H1 (cell line): ENCODE measurements at regions not wholly inside any gene's neighbourhood (a gene's known extent, or its start where the extent isn't known, plus 50 kb on each side); places are given as distances from the start of the nearest gene placed in this dataset.

Source experiments
- CTCF ChIA-PET: fragments of 300-600 bp; sonication (Branson Sonifier 250); formaldehyde crosslinking; loops from one replicate; lab custom pipeline; 2021; ENCODE audit not compliant: partially characterized antibody; lab: Charles Lee
- POLR2A ChIA-PET: fragments of 300-600 bp; sonication (Branson Sonifier 250); formaldehyde crosslinking; loops from one replicate; lab custom pipeline; 2021; ENCODE audit warnings: inconsistent platforms; ENCODE audit not compliant: partially characterized antibody; lab: Charles Lee
- DNase-seq, 2 experiments: peaks; one replicate each; pipeline versions ENCODE4 v3.0.0 to v3.0.0-alpha.2; 2010 to 2022; ENCODE audit warnings: low spot score in 2 of 2, low read depth in 1 of 2, mixed read lengths in 1 of 2
- FAIRE-seq: peaks from 2 replicates; lab custom pipeline; 2011; peaks lifted over from hg19 to GRCh38; lab: Jason Lieb, UNC
- H2AFZ ChIP-seq: 2 replicates; pipeline ENCODE4 v1.8.1; 2012; ENCODE audit warnings: low read length, inconsistent platforms
- H2AK5ac ChIP-seq: 2 replicates; pipeline ENCODE4 v1.6.1; 2013; ENCODE audit warnings: low read depth, low read length
- H2BK120ac ChIP-seq: replicated peaks from 2 replicates; pipeline ENCODE3; 2013; ENCODE audit warnings: low read depth, low read length, inconsistent platforms
- H2BK12ac ChIP-seq: 2 replicates; pipeline ENCODE4 v1.6.1; 2013; ENCODE audit warnings: low read depth, low read length
- H2BK15ac ChIP-seq: 2 replicates; pipeline ENCODE4 v1.6.1; 2013; ENCODE audit warnings: low read length
- H2BK20ac ChIP-seq: 2 replicates; pipeline ENCODE4 v1.6.1; 2013; ENCODE audit warnings: low read length
- H2BK5ac ChIP-seq: 2 replicates; pipeline ENCODE4 v1.6.1; 2013; ENCODE audit warnings: low read depth, low read length
- H3K14ac ChIP-seq: 2 replicates; pipeline ENCODE4 v1.6.1; 2013; ENCODE audit warnings: inconsistent platforms; ENCODE audit not compliant: insufficient read length
- H3K18ac ChIP-seq: 2 replicates; pipeline ENCODE4 v1.6.1; 2013; ENCODE audit warnings: low read length; ENCODE audit errors: extremely low read depth
- H3K23ac ChIP-seq: 2 replicates; pipeline ENCODE4 v1.6.1; 2013; ENCODE audit warnings: inconsistent platforms; ENCODE audit not compliant: insufficient read length
- H3K23me2 ChIP-seq: 2 replicates; pipeline ENCODE4 v1.6.1; 2013; ENCODE audit warnings: low read depth, low read length
- H3K27ac ChIP-seq: 2 replicates; pipeline ENCODE4 v1.6.1; 2011; ENCODE audit warnings: low read depth, low read length, inconsistent platforms
- H3K27me3 ChIP-seq, 4 experiments: replicated peaks in 1 of 4; 1 replicate in 1 of 4; 2 replicates in 3 of 4; pipeline versions ENCODE4 v1.6.1 to v1.8.1; 2011 to 2013; ENCODE audit warnings: low read length in 3 of 4, mild to moderate bottlenecking in 3 of 4, inconsistent platforms in 2 of 4, mixed read lengths in 2 of 4, moderate library complexity in 1 of 4; ENCODE audit not compliant: control insufficient read depth in 3 of 4, insufficient read depth in 3 of 4; ENCODE audit errors: extremely low read depth in 1 of 4
- H3K36me3 ChIP-seq, 4 experiments: 2 replicates each; pipeline versions ENCODE4 v1.6.1 to v1.8.1; 2011 to 2013; ENCODE audit warnings: mild to moderate bottlenecking in 4 of 4, low read length in 3 of 4, moderate library complexity in 2 of 4, control low read depth in 1 of 4, inconsistent platforms in 1 of 4; ENCODE audit not compliant: insufficient read depth in 4 of 4, control insufficient read depth in 2 of 4
- H3K4ac ChIP-seq: replicated peaks from 2 replicates; pipeline ENCODE3; 2013; ENCODE audit warnings: low read length, low read depth, mixed read lengths, inconsistent platforms; ENCODE audit not compliant: insufficient read length
- H3K4me1 ChIP-seq, 4 experiments: replicated peaks in 1 of 4; 1 replicate in 1 of 4; 2 replicates in 3 of 4; pipeline versions ENCODE4 v1.6.1 to v1.8.1; 2011 to 2013; ENCODE audit warnings: low read length in 3 of 4, inconsistent platforms in 2 of 4, mixed read lengths in 1 of 4; ENCODE audit not compliant: insufficient read depth in 4 of 4, control insufficient read depth in 3 of 4
- H3K4me2 ChIP-seq, 2 experiments: 2 replicates each; pipeline versions ENCODE4 v1.6.1 to v1.8.1; 2011 to 2013; ENCODE audit warnings: low read depth in 2 of 2, low read length in 2 of 2, control low read depth in 1 of 2, inconsistent platforms in 1 of 2, mild to moderate bottlenecking in 1 of 2; ENCODE audit not compliant: insufficient read depth in 1 of 2
- H3K4me3 ChIP-seq, 4 experiments: fragments of 200-600, 300-600 bp in 1 of 4; sonication (generic), shearing (Covaris generic), sonication (Bioruptor Twin) in 1 of 4; 2 replicates each; pipeline versions ENCODE4 v1.5.1 to v1.8.1; 2011 to 2016; ENCODE audit warnings: low read length in 4 of 4, low read depth in 3 of 4, control low read depth in 2 of 4, inconsistent platforms in 2 of 4, mild to moderate bottlenecking in 2 of 4, mixed read lengths in 1 of 4, moderate library complexity in 1 of 4; ENCODE audit not compliant: insufficient read depth in 2 of 4; ENCODE audit errors: extremely low read depth in 1 of 4
- H3K56ac ChIP-seq: replicated peaks from 2 replicates; pipeline ENCODE3; 2013; ENCODE audit warnings: low read depth, mild to moderate bottlenecking, mixed read lengths, low read length, inconsistent platforms; ENCODE audit not compliant: insufficient read length
- H3K79me1 ChIP-seq: 2 replicates; pipeline ENCODE4 v1.6.1; 2013; ENCODE audit warnings: low read depth, low read length, control low read depth
- H3K79me2 ChIP-seq, 2 experiments: 2 replicates each; pipeline versions ENCODE4 v1.6.1 to v1.8.1; 2012 to 2013; ENCODE audit warnings: low read length in 2 of 2, mild to moderate bottlenecking in 2 of 2, inconsistent platforms in 1 of 2; ENCODE audit not compliant: insufficient read depth in 2 of 2, control insufficient read depth in 1 of 2
- H3K9ac ChIP-seq, 4 experiments: replicated peaks in 1 of 4; 1 replicate in 1 of 4; 2 replicates in 3 of 4; pipeline versions ENCODE4 v1.6.1 to v1.8.1; 2011 to 2013; ENCODE audit warnings: low read depth in 3 of 4, low read length in 3 of 4, control low read depth in 2 of 4, mild to moderate bottlenecking in 2 of 4, moderate library complexity in 2 of 4, inconsistent platforms in 1 of 4; ENCODE audit errors: extremely low read depth in 1 of 4
- H3K9me3 ChIP-seq, 2 experiments: 2 replicates each; pipeline versions ENCODE4 v1.6.1 to v1.8.1; 2012 to 2013; ENCODE audit warnings: mild to moderate bottlenecking in 2 of 2, moderate library complexity in 2 of 2, control low read depth in 1 of 2, inconsistent platforms in 1 of 2, low read depth in 1 of 2, low read length in 1 of 2, mixed read lengths in 1 of 2; ENCODE audit not compliant: insufficient read depth in 2 of 2
- H4K20me1 ChIP-seq, 2 experiments: replicated peaks in 1 of 2; 2 replicates each; pipeline versions ENCODE3 to v1.8.1; 2011 to 2013; ENCODE audit warnings: inconsistent platforms in 2 of 2, low read length in 2 of 2, mild to moderate bottlenecking in 1 of 2; ENCODE audit not compliant: insufficient read depth in 2 of 2, control insufficient read depth in 1 of 2
- H4K5ac ChIP-seq: 2 replicates; pipeline ENCODE4 v1.6.1; 2013; ENCODE audit warnings: low read length, low read depth, mixed read lengths, inconsistent platforms; ENCODE audit not compliant: insufficient read length
- H4K8ac ChIP-seq: 2 replicates; pipeline ENCODE4 v1.8.0; 2013; ENCODE audit warnings: mild to moderate bottlenecking, moderate library complexity, low read length, inconsistent platforms; ENCODE audit not compliant: insufficient read depth; ENCODE audit errors: extremely low read depth
- H4K91ac ChIP-seq: replicated peaks from 2 replicates; pipeline ENCODE3; 2013; ENCODE audit warnings: low read length, mixed read lengths, inconsistent platforms; ENCODE audit not compliant: insufficient read length
- CTCF ChIP-seq, 3 experiments: IDR thresholded peaks; 1 replicate in 2 of 3; 2 replicates in 1 of 3; pipeline versions ENCODE4 v1.5.1 to v1.6.1; 2011; ENCODE audit warnings: low read length in 3 of 3, mild to moderate bottlenecking in 3 of 3, inconsistent platforms in 2 of 3, low read depth in 1 of 3, moderate library complexity in 1 of 3; ENCODE audit not compliant: insufficient read depth in 1 of 3; ENCODE audit errors: control extremely low read depth in 1 of 3
- E2F6 ChIP-seq: IDR thresholded peaks from 2 replicates; pipeline ENCODE4 v1.6.1; 2012; ENCODE audit warnings: inconsistent platforms
- FOSL1 ChIP-seq: IDR thresholded peaks from 2 replicates; pipeline ENCODE4 v1.6.1; 2011; ENCODE audit warnings: mild to moderate bottlenecking, low read depth, low read length, moderate library complexity; ENCODE audit not compliant: insufficient read depth
- KDM1A ChIP-seq: fragments of 200-600, 300-600 bp; sonication (generic); IDR thresholded peaks from 2 replicates; pipeline ENCODE4 v1.7.1; 2016; ENCODE audit warnings: mild to moderate bottlenecking, low read length, borderline replicate concordance
- KDM5A ChIP-seq: fragments of 200-600 bp; IDR thresholded peaks from 2 replicates; pipeline ENCODE4 v1.7.1; 2012; ENCODE audit warnings: mild to moderate bottlenecking, low read length, inconsistent platforms, mixed read lengths
- RFX5 ChIP-seq: IDR thresholded peaks from 2 replicates; pipeline ENCODE4 v1.6.1; 2011; ENCODE audit warnings: low read depth, low read length, improper control_type of control experiment, borderline replicate concordance
- SUZ12 ChIP-seq: fragments of 200-600 bp; sonication (generic); IDR thresholded peaks from 2 replicates; pipeline ENCODE4 v1.6.1; 2012; ENCODE audit warnings: mild to moderate bottlenecking, inconsistent platforms, low read length, moderate library complexity, mixed read lengths
- TAF1 ChIP-seq: IDR thresholded peaks from 2 replicates; pipeline ENCODE4 v1.6.1; 2011; ENCODE audit warnings: mild to moderate bottlenecking, low read depth, low read length
- WGBS, 2 experiments: shearing (Covaris generic) in 1 of 2; methylation state at CpG; one replicate each; pipeline versions ENCODE4 v1.1.6 to v1.1.7; 2013 to 2015; ENCODE audit warnings: low lambda C conversion rate in 2 of 2, mixed read lengths in 2 of 2, inconsistent platforms in 1 of 2, low coverage in 1 of 2, missing lambda C conversion rate in 1 of 2; ENCODE audit not compliant: insufficient replicate concordance in 2 of 2, insufficient coverage in 1 of 2, insufficient read length in 1 of 2; ENCODE audit errors: extremely low coverage in 1 of 2, missing lambda C conversion rate in 1 of 2; 5-methylcytosine and 5-hydroxymethylcytosine counted together

- H3K23me2 ChIP-seq = no peaks in the 10 kb centered on the region
- no peak overlapping the region for H2BK20ac ChIP-seq
- peaks cover 0 to 7% (median 0%) of the 10 kb centered on the region in 4 experiments; a peak in 2 of 8 replicates for H3K36me3 ChIP-seq
- POLR2A ChIA-PET = interaction anchor here (0.8 to 1.7 kb wide), 2 partner anchors 11 to 34 kb away, joined by 3 to 5 read pairs; no protein-coding TSS in a partner anchor
- no peak overlapping the region for H2BK5ac ChIP-seq
- H3K4ac ChIP-seq = no peak overlapping the region
- H4K5ac ChIP-seq = no peak overlapping the region
- H3K4me1 ChIP-seq = no peaks in the 10 kb centered on the region
- no peak overlapping the region for H3K56ac ChIP-seq
- H3K4me3 ChIP-seq = no peak overlapping the region
- FAIRE-seq (no peak), DNase-seq (no peak)
- no peaks in the 10 kb centered on the region for H3K79me2 ChIP-seq
- H4K91ac ChIP-seq = no peak overlapping the region
- WGBS, 2 experiments = 94% methylated on average over 13 of the region's 13 CpGs; no CpG with 5 or more reads in 1 of the 2 experiments
- H4K8ac ChIP-seq = no peak overlapping the region
- no peaks in the 10 kb centered on the region for H3K79me1 ChIP-seq
- no peaks in the 10 kb centered on the region for H3K27me3 ChIP-seq
- H3K27ac ChIP-seq = no peak overlapping the region
- H3K9ac ChIP-seq = no peak overlapping the region
- H3K23ac ChIP-seq = no peak overlapping the region
- H2BK12ac ChIP-seq = no peak overlapping the region
- no peak overlapping the region for H2AK5ac ChIP-seq
- no peak overlapping the region for H3K14ac ChIP-seq
- H2BK120ac ChIP-seq = no peak overlapping the region
- no peak overlapping the region for H3K18ac ChIP-seq
- CTCF ChIA-PET = interaction anchor here (0.6 to 1.5 kb wide), 3 partner anchors 12 to 224 kb away, joined by 3 to 7 read pairs (median 3); no protein-coding TSS in a partner anchor
- H4K20me1 ChIP-seq = no peaks in the 10 kb centered on the region
- H3K4me2 ChIP-seq = no peak overlapping the region
- H3K9me3 ChIP-seq = no peaks in the 10 kb centered on the region
- H2AFZ ChIP-seq = no peak overlapping the region
- H2BK15ac ChIP-seq = no peak overlapping the region
- TF ChIP-seq KDM1A (no peak), FOSL1 (no peak), E2F6 (no peak), CTCF (IDR thresholded peaks at IDR 0.05; ENCODE audit: control extremely low read depth in 1 of 3, insufficient read depth in 1 of 3, low read depth in 1 of 3, low read length in 3 of 3) (no peak), TAF1 (no peak), SUZ12 (no peak), KDM5A (no peak), RFX5 (no peak)
These were observed 103.6 kb downstream of the RMI2 start for GRCh38 chr16:11448796-11449416.
